ENCODE measurements at regions not wholly inside any gene's neighbourhood (a gene's known extent, or its start where the extent isn't known, plus 50 kb on each side); places are given as distances from the start of the nearest gene placed in this dataset.
"Not testable (repeated sequence)": the region's sequence is repeated elsewhere in the genome, so short reads cannot be mapped to it uniquely, and the experiment has no call there.

DNA sequence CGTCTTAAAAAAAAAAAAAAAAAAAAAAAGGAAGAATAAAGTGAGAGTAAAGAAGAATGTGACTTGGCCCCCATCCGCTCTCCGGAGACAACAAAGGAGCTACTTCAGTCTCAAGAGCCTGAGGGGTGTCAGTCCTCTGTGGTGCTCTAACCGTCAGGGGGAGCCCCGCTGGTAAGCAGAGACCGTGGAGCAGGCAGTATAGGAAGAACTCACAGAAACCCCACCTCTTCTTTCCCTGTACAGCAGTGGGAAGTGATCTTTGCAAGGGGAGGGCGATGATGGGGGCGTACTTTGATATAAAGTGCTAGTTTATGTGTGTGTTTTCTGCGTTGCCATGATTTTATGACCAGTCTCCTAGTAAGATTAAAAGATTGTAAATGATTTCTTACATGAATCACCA lies 1527.3 kb downstream of the KHDRBS2 start:
- TF ChIP-seq IFI16 (CRISPR knock-in tag; IDR thresholded peaks at IDR 0.05); SP2 (IDR thresholded peaks at IDR 0.05; ENCODE audit: extremely low read depth, low read depth, low read length, poor library complexity, severe bottlenecking); BCLAF1 (IDR thresholded peaks at IDR 0.05; ENCODE audit: borderline replicate concordance in 1 of 2, control insufficient read depth in 1 of 2, low read depth in 2 of 2, low read length in 1 of 2); OTX1 (CRISPR knock-in tag; IDR thresholded peaks at IDR 0.05); ZNF23 (CRISPR knock-in tag; IDR thresholded peaks at IDR 0.05); ARHGAP35 (IDR thresholded peaks at IDR 0.05; ENCODE audit: partially characterized antibody); SIX5 (IDR thresholded peaks at IDR 0.05; ENCODE audit: borderline replicate concordance in 1 of 2, insufficient read depth in 1 of 2, low read depth in 1 of 2, low read length in 2 of 2); EZH2 (IDR thresholded peaks at IDR 0.05; ENCODE audit: borderline replicate concordance, low read depth, low read length); RAD51 (IDR thresholded peaks at IDR 0.05; ENCODE audit: borderline replicate concordance, low read depth); LARP7 (IDR thresholded peaks at IDR 0.05): not testable (repeated sequence)
- TF ChIP-seq, protein P1, sequence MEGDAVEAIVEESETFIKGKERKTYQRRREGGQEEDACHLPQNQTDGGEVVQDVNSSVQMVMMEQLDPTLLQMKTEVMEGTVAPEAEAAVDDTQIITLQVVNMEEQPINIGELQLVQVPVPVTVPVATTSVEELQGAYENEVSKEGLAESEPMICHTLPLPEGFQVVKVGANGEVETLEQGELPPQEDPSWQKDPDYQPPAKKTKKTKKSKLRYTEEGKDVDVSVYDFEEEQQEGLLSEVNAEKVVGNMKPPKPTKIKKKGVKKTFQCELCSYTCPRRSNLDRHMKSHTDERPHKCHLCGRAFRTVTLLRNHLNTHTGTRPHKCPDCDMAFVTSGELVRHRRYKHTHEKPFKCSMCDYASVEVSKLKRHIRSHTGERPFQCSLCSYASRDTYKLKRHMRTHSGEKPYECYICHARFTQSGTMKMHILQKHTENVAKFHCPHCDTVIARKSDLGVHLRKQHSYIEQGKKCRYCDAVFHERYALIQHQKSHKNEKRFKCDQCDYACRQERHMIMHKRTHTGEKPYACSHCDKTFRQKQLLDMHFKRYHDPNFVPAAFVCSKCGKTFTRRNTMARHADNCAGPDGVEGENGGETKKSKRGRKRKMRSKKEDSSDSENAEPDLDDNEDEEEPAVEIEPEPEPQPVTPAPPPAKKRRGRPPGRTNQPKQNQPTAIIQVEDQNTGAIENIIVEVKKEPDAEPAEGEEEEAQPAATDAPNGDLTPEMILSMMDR (IDR thresholded peaks at IDR 0.05 in 2 of 3, conservative IDR thresholded peaks at IDR 0.05 in 1 of 3; ENCODE audit: insufficient read depth in 2 of 3, low read depth in 1 of 3, low read length in 3 of 3), result not testable (repeated sequence)
